ENCODE measurements at regions not wholly inside any gene's neighbourhood (a gene's known extent, or its start where the extent isn't known, plus 50 kb on each side); places are given as distances from the start of the nearest gene placed in this dataset.
"Not testable (repeated sequence)": the region's sequence is repeated elsewhere in the genome, so short reads cannot be mapped to it uniquely, and the experiment has no call there.

DNA sequence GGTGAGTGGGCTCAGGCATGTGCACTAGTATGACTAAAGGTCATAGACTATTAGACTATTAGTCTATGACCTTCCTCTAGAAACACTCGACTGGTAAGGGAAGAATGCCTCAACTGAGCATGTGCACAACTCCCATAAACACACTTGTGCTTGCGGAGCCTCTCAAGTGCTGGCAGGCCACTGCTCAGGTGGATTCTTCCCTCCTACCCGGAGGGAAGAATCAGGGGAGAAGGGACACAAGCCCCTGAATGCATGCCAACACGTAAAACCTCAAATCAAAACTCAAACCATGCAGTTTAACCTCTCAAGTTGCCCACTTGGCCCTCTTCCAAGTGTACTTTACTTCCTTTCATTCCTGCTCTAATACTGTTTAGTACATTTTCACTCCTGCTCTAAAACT lies 287.6 kb upstream of the SGCG start:
- no peak for TF ChIP-seq EP300 (IDR thresholded peaks at IDR 0.05)
- TF ChIP-seq POLR2A (IDR thresholded peaks at IDR 0.05), result no peak
- no peak for TF ChIP-seq CTCF (IDR thresholded peaks at IDR 0.05)
- TF ChIP-seq POLR2AphosphoS5 (IDR thresholded peaks at IDR 0.05), result no peak
- no peak for DNase-seq
- Histone ChIP-seq H3K9me3 (no peaks in the 10 kb centered on the region), H3K4me1 (no peaks in the 10 kb centered on the region), H3K4me3 (no peak overlapping the region), H3K36me3 (no peaks in the 10 kb centered on the region), H3K27me3 (no peaks in the 10 kb centered on the region), H3K27ac (no peak overlapping the region)
- 35 to 50% methylated on average over 4 of the region's 4 CpGs for WGBS, 2 donors
- intact Hi-C loops (cut with DNase I), result no loop called here

GRCh38 chr13:22893777-22894176 lies 287.0 kb upstream of the SGCG start:
- TF ChIP-seq CTCF (IDR thresholded peaks at IDR 0.05) (no peak), EP300 (IDR thresholded peaks at IDR 0.05) (no peak), POLR2AphosphoS5 (IDR thresholded peaks at IDR 0.05) (no peak), POLR2A (IDR thresholded peaks at IDR 0.05) (no peak)
- no peaks in the 10 kb centered on the region for H3K36me3 ChIP-seq
- H3K4me3 ChIP-seq, result no peak overlapping the region
- H3K9me3 ChIP-seq, result no peaks in the 10 kb centered on the region
- intact Hi-C loops (cut with DNase I), result no loop called here
- H3K27ac ChIP-seq, result no peak overlapping the region
- no peak for DNase-seq
- no peaks in the 10 kb centered on the region for H3K4me1 ChIP-seq
- 15 to 27% methylated on average over 2 of the region's 2 CpGs for WGBS, 2 donors
- no peaks in the 10 kb centered on the region for H3K27me3 ChIP-seq

DNA sequence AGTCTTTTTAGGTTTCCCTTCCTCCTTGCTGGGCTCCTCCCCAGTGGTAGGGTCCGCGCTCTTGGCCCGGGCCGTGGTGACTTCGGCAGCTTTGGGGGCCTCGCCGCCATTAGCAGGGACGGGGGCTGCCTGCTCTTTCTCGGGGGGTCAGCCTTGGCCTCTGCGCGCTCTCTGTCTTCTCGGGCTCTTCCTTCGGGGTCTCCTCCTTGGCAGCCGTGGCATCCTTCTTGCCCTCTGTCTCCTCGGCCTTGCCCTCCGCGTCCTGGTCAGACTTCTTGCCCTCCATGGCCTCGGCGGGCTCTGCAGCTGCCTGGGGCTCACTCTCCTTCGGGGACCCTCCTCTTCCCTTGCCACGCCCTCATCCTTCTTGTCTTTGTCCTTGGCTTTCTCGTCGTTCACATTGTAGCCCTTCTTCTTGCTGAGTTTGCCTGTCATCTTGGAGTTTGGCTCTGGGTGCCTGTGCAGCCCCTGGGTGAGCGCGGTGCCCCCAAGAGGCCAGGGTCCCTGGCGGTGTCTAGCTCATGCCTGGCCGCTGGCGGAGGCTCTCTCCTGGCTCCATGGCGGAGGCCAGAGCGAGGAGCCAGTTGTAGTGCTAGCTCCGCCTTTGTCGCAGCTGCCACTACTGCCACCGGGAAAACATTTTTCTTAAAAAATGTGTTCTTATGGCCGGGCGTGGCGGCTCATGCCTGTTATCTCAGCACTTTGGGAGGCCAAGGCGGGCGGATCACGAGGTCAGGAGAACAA lies 283.0 kb upstream of the SGCG start:
- Histone ChIP-seq H3K27ac (no peak overlapping the region), H3K4me3 (no peak overlapping the region), H3K4me1 (no peaks in the 10 kb centered on the region), H3K9me3 (no peaks in the 10 kb centered on the region), H3K27me3 (no peaks in the 10 kb centered on the region), H3K36me3 (no peaks in the 10 kb centered on the region)
- intact Hi-C loops (cut with DNase I), result no loop called here
- TF ChIP-seq POLR2A (IDR thresholded peaks at IDR 0.05) (no peak), POLR2AphosphoS5 (IDR thresholded peaks at IDR 0.05) (no peak), EP300 (IDR thresholded peaks at IDR 0.05) (no peak), CTCF (IDR thresholded peaks at IDR 0.05) (no peak)
- WGBS, 2 donors, result 90 to 95% methylated on average over 39 of the region's 39 CpGs
- DNase-seq, result no peak

DNA sequence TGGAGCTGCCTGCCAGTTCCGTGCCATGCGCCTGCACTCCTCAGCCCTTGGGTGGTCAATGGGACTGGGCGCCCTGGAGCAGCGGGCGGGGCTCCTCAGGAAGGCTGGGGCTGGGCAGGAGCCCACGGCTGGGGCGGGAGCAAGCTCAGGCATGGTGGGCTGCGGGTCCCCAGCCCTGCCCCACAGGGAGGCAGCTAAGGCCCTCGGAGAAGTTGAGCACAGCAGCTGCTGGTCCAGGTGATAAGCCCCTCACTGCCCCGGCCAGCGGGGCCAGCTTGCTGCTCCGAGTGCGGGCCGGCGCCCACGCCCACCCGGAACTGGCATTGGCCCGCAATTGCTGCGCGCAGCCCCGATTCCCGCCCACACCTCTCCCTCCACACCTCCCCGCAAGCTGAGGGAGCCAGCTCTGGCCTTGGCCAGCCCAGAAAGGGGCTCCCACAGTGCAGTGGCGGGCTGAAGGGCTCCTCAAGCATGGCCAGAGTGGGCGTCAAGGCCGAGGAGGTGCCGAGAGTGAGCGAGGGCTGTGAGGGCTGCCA lies 280.3 kb upstream of the SGCG start:
- H3K27ac ChIP-seq; intact Hi-C loops (cut with DNase I); H3K9me3 ChIP-seq; H3K36me3 ChIP-seq; H3K4me1 ChIP-seq; H3K27me3 ChIP-seq; H3K4me3 ChIP-seq; DNase-seq: not testable (repeated sequence)
- WGBS, 2 donors, result 89 to 95% methylated on average over 28 of the region's 28 CpGs

GRCh38 chr13:22903301-22903700 lies 277.5 kb upstream of the SGCG start:
- TF ChIP-seq EP300 (IDR thresholded peaks at IDR 0.05) (no peak), CTCF (IDR thresholded peaks at IDR 0.05) (no peak), POLR2A (IDR thresholded peaks at IDR 0.05) (no peak), POLR2AphosphoS5 (IDR thresholded peaks at IDR 0.05) (no peak)
- intact Hi-C loops (cut with DNase I), result no loop called here
- Histone ChIP-seq H3K36me3 (no peaks in the 10 kb centered on the region), H3K9me3 (no peaks in the 10 kb centered on the region), H3K4me1 (no peaks in the 10 kb centered on the region), H3K4me3 (no peak overlapping the region), H3K27me3 (no peaks in the 10 kb centered on the region), H3K27ac (no peak overlapping the region)
- no peak for DNase-seq
- WGBS, 2 donors, result 82 to 88% methylated on average over 10 of the region's 10 CpGs
